NCI-H345 treated with DMSO at 0.1 percent for 48 hours (cell line): ENCODE measurements at regions not wholly inside any gene's neighbourhood (a gene's known extent, or its start where the extent isn't known, plus 50 kb on each side); places are given as distances from the start of the nearest gene placed in this dataset.
A peak's percentile ranks its signal among the peaks of the same experiment; 100 is the strongest.

Experiments used
- DNase-seq: peaks from one replicate; lab custom pipeline; 2025; ENCODE audit not compliant: unreplicated experiment; lab: John Stamatoyannopoulos, UW

DNA sequence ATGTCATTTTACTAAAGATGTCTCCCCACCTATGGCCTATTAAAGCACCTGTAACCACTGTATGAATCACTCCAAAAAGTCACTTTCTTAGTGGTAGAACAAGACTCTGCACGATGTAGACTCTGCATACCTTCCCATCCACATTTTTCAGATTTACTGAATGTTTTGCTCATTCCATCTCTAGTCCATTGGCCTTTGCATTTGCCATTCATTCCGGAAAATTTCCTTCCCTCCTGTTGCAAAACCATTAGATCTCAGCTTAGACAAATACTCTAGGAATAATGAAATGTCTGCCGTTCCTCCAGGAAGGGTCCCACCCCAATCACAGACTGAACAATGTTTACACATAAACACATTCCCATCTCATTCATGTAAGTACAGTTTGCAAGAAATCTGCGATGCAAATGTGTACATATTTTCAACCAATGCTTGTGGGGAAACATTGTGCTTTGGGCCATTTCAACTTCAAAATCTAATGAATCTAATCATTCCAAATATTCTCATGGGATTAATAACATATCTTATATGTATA is 146.3 kb upstream of the XYLT1 start:
- DNase-seq = no peak

- DNase-seq = no peak
Measured at GRCh38 chr16:17612336-17612735, 141.6 kb upstream of the XYLT1 start.

DNA sequence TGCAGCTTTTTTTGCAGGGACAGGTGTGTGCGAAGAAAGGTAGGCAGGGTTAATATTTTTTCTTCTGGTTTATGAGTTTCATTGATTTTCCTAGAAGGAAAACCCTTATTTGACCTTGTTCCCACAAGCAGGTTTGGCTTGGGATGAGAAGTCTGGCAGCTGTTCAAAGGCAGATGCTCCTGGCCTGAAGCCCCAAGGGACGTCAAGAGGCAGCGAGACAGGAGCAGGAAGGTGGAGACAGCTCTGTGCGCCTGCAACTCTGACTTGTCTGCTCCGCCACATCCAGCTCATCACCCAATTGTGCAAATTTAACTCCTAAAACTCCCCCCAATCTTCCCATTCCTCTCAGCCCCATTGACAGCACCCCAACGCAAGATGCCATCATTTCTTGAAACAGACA is 136.8 kb upstream of the XYLT1 start:
- peak; percentile 46 for DNase-seq

DNA sequence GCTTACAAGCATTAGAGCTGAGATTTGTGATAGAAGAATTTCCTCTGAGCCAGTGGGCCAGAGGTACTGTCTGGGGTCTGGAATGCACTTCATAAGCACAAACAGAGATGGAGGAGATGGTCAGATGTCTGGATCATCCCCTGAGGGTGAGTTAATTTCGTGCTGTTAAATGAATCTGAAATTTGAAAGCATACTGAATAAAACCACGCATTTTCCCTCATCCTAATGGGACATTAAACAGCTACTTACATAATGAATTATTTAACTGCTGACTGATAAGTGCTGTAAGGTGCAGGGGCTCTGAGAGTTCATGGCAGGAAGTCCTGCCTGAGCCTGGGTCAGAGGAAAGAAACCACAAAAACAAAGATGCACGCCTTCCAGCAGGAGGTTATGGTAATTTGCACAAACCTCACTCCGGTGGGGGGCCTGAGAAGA is 136.3 kb upstream of the XYLT1 start:
- no peak for DNase-seq

GRCh38 chr16:17606460-17606859 is 135.7 kb upstream of the XYLT1 start:
- no peak for DNase-seq

DNA sequence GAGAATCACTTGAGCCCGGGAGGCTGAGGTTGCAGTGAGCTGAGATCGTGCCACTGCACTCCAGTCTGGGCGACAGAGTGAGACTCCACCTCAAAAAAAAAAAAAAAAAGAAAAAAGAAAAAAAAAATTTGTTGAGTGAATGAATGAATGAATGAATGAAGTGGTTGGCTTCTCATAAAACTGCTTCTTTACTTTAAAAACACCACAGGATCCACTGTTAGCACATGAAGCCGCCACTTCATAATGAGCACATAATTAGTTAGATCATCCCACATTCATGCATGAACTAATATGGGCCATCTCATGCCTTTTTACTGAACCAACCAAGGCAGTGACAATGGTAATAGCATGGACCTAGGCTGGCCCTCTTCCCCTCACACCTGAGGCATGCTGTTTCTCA is 135.0 kb upstream of the XYLT1 start:
- no peak for DNase-seq

GRCh38 chr16:17603626-17604025 is 132.9 kb upstream of the XYLT1 start:
- no peak for DNase-seq

DNA sequence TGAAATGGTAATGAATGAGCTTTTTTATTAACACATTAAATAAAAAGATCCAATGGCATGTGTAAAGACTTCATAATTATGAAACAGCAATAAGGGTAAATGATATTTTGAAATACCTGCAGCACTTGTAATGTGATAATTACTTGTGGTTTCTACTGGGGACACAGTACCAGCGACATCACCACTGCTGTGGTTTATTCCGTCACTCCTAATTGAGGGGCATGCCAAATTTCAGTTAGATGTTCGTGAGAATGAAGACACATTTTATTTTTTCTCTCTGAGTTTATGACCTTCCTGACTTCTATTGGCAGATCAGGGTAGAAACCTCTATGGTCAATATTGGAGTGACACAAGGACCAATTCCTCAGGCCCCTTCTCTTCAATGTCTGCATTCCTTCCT is 131.9 kb upstream of the XYLT1 start:
- no peak for DNase-seq

DNA sequence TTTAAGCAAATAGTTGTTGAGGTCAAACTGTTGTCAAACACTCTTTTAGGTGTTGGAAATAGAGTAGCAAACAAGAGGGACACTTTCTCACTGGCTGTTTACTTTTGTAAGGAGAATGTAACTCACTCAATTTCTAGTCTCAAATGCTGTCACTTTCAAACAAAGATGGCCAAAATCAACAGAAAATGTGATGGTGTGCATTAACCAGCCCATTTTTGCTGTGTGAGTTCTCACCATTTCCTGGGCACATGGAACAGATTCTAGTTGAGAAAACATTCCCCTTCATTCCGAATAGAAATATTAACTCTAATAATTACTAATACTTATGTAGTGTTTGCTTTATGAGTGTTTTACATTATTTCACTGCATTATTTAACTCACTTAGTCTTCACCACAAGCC is 128.2 kb upstream of the XYLT1 start:
- no peak for DNase-seq

DNA sequence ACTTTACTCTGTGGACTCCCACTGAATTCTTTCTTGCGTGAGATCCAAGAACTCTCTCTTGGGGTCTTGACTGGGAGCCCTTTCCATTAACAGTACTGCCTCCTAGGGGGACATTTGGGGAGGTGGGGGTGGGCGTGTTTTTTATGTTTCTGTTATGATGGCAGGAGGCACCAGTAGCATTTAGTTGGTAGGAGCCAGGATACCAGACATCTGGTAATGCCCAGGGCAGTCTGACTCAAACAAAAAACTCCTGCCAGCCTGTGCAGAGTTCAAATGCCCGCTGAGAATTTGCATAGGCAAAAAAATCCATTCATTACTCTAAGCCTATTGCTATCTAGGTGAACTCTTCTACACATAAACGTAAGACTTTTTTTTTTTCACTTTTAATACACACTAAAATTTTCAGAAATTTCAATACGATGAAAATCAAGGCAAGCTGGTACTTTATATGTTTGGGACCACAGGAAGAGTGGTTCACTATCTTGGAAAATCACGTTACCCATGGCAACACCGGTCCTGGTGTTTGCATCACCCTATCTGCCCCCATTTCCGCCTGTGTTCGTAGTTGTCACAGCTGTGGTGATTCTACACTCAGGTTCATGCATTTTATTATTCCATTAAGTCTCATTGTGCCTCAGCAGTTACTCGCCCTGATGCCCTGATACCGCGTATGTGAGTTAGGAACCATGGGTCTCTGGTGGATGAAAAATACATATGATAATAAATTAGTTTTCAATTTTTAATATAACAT is 121.1 kb upstream of the XYLT1 start:
- DNase-seq = no peak

DNA sequence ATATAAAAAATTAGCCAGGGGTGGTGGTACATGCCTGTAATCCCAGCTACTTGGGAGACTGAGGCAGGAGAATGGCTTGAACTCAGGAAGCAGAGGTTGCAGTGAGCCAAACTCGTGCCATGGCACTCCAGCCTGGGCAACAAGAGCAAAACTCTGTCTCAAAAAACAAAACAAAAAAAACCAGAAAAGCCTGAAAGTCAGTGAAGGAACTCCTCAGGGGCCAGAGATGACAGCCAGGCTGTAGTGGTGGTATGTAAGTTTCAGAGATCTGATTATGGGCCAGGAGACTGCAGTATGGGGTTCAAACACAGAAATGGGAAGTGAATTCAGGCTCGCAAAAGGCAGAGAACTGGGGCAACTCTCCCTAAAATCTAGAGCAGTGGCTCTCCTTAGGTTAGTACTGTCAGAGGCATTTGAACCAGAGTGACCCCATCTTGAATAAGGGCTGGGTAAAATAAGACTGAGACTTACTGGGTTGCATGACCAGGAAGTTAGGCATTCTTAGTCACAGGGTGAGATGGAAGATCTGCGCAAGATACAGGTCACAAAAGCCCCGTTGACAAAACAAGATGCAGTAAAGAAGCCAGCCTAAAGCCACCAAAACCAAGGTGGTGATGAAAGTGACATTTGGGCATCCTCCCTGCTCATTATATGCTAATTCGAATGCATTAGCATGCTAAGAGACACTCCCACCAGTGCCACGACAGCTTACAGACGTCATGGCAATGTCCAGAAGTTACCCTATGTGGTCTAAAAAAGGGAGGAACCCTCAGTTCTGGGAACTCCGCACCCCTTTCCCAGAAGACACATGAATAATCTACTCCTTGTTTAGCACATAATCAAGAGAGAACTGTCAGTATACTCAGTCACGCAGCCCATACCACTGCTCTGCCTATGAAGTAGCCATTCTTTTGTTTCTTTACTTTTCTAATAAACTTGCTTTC is 120.2 kb upstream of the XYLT1 start:
- no peak for DNase-seq

DNA sequence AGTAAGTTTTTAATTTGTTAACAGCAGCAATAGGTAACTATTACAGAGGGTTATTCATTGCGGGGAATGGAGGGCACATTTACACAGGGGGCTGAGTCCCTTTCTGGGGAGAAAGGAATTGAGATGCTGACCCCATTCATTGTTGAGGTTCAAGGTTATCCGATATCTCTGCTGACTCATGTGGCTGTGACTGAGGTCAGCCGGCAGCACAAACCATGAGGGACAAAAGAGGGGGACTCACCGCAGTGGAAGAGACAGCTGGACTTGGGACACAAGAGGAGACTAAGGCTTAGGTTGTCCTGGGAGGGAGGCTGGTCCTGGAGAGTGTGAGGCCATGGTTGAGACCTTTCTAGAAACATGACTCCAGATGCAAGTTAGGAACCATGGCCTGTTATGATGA is 119.1 kb upstream of the XYLT1 start:
- DNase-seq = no peak

DNA sequence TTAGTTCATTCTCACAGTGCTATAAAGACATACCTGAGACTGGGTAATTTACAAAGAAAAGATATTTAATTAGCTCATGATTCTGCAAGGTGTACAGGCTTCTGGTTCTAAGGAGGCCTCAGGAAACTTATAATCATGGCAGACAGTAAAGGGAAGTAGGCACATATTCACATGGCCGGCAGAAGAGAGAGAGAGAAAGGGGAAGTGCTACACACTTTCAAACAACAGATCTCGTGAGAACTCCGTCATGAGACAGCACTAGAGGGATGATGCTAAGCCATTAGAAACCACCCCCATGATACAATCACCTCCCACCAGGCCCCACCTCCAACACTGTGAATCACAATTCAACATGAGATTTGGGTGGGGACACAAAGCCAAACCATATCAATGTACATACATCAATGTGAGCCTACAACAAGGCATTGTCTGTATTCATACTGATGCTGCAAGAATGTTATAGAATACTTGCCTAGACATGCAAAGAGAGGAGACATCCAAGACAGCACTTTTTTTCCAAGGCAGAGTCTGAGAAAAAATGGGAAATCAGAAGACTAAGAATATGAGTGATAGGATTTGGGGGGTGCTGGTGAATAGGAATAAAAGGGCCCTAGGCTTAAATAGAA is 114.8 kb upstream of the XYLT1 start:
- no peak for DNase-seq

DNA sequence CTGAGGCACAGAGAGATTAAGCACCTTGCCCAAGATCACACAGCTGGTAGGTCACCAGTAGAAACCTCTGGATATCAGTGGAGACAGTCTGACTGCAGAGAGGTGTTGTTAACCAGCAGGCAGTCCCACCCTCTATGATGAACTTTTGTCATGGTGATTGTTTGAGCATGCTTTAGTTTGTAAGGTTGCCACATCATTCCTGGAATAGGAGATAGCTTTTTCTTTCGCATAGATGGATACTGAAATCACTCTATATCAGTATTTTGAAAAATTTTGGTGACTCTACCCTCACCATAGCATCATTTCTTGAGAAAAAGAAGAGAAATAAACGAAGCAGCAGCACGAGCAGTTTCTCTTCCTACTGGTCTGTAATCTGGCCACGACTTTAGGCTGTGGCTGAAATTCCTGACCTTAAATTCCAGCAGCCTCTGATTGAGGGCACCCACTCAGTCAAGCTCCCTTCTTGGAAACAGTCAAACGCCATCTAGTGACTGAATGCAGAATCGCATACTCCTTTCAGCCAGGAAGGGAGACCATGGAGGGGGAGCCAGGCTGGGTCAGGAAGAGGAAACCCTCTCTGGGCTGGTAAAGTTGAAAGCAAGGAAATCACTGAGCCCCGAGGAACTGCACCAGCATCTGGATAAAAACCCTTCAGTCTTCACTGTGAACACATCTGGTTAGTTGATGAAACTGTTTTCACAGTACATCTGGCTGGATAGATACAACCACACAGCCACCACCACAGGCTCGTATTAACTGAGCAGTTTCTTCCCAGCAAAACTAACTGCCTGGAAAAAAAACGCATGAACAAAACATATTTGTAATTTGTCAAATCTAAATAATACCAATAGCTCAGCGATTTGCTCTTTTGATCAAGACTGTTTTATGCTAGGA is 108.5 kb upstream of the XYLT1 start:
- DNase-seq = peak; percentile 2

GRCh38 chr16:17574256-17574655 is 103.5 kb upstream of the XYLT1 start:
- no peak for DNase-seq

- DNase-seq = no peak
Measured at GRCh38 chr16:17572145-17572544, 101.4 kb upstream of the XYLT1 start.

DNA sequence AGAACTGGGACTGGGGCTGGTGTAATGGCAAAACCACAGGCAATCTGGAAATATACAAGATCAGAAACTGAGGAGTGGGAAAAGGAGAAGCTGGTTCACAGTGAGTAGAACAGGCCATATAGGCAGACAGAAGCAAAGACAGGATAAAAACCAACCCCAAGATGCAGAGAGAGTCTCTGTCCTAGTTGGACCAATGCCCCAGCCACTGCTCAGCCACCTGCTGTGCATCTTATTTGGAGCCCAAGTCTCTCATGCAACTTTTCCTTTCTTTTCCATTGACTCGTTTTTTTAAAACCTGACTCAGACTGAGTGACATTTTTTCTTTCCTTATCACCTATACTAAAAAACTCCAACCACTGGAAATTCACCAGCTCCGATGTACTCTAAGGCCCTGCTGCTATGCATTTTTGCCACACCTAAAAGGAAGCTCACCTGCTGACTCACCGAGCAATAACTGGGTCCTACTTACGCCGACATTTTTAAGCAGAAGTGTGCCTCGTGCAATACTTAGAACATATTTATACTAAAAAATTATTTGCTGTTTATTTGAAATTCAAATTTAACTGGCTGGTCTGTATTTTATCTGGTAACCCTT is 100.8 kb upstream of the XYLT1 start:
- DNase-seq = no peak

DNA sequence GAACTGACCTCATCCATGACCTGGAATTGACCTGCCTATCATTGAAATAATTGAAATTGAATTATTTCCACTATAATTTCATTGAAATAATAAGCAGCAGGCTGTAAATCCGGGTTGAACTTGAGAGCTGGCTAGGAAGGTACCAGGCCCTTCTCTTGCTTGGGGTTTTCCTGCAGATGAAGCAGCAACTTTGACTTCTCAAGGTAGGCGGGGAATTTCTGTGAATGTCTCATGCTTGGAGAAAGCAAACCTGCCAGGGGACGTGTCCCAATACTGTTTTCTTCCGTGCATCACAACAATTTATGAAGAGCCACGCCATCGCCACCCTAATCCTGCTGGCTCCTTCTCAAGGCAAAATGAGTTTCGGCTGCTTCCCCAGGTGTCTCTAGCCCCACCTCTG is 97.5 kb upstream of the XYLT1 start:
- DNase-seq = no peak

DNA sequence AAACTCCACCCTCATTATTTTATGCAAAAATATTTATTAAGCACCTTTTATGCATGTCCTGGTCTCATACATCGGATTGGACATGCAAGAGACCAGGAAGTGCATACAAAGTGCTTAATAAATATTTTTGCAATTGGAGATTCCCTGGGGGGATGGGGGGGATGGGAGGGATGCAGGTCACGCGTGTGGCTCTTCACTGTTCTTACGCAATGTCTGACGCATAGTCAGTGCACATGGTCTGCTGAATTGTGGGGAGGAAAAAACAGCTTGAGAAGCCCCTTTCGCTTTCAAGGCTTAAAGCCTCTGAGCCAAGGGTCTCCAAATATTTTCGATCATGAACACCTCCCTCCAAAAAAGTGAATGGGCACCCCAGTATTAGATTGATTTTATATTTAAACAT is 96.7 kb upstream of the XYLT1 start:
- no peak for DNase-seq
